AG10803 (cell line): ENCODE measurements at regions not wholly inside any gene's neighbourhood (a gene's known extent, or its start where the extent isn't known, plus 50 kb on each side); places are given as distances from the start of the nearest gene placed in this dataset.
"Not testable (repeated sequence)": the region's sequence is repeated elsewhere in the genome, so short reads cannot be mapped to it uniquely, and the experiment has no call there.

Source experiments
- DNase-seq: peaks from one replicate; pipeline ENCODE4 v3.0.0; 2010; ENCODE audit warnings: low read depth
- H3K4me3 ChIP-seq: 2 replicates; pipeline ENCODE4 v1.5.1; 2011; ENCODE audit warnings: mild to moderate bottlenecking, low read length, control low read depth
- CTCF ChIP-seq: conservative IDR thresholded peaks from 2 replicates; pipeline ENCODE4 v1.5.1; 2011; ENCODE audit warnings: mild to moderate bottlenecking, low read length, control low read depth, inconsistent platforms

GRCh38 chr7:110442381-110442837 lies 648.5 kb upstream of the LRRN3 start:
- H3K4me3 ChIP-seq, result no peak overlapping the region
- TF ChIP-seq CTCF, result no peak
- no peak for DNase-seq

GRCh38 chr7:110446658-110447057 lies 644.3 kb upstream of the LRRN3 start:
- no peak overlapping the region for H3K4me3 ChIP-seq
- DNase-seq, result no peak
- TF ChIP-seq CTCF, result no peak

GRCh38 chr7:110448918-110449317 lies 642.0 kb upstream of the LRRN3 start:
- no peak for TF ChIP-seq CTCF
- no peak for DNase-seq
- no peak overlapping the region for H3K4me3 ChIP-seq

- no peak for DNase-seq
- no peak overlapping the region for H3K4me3 ChIP-seq
- TF ChIP-seq CTCF, result no peak
Measured at GRCh38 chr7:110454713-110455112, 636.2 kb upstream of the LRRN3 start.

- no peak overlapping the region for H3K4me3 ChIP-seq
- no peak for DNase-seq
- no peak for TF ChIP-seq CTCF
Measured at GRCh38 chr7:110461621-110462020, 629.3 kb upstream of the LRRN3 start.

GRCh38 chr7:110470420-110470819 lies 620.5 kb upstream of the LRRN3 start:
- DNase-seq, result no peak
- no peak for TF ChIP-seq CTCF
- no peak overlapping the region for H3K4me3 ChIP-seq

GRCh38 chr7:110472419-110472818 lies 618.5 kb upstream of the LRRN3 start:
- DNase-seq, H3K4me3 ChIP-seq: not testable (repeated sequence)

- no peak for DNase-seq
- H3K4me3 ChIP-seq, result no peak overlapping the region
- no peak for TF ChIP-seq CTCF
Measured at GRCh38 chr7:110480964-110481363, 610.0 kb upstream of the LRRN3 start.
